ENCODE measurements at regions not wholly inside any gene's neighbourhood (a gene's known extent, or its start where the extent isn't known, plus 50 kb on each side); places are given as distances from the start of the nearest gene placed in this dataset.

GRCh38 chr2:133886735-133887675 lies 318.7 kb upstream of the NCKAP5 start:
- ChIA-PET POLR2A (no interaction called here), CTCF (interaction anchor here (0.6 to 1.5 kb wide), 9 partner anchors 56 to 1875 kb away, joined by 3 to 20 read pairs (median 5); no protein-coding TSS in a partner anchor)

GRCh38 chr2:133887676-133888040 lies 319.4 kb upstream of the NCKAP5 start:
- DNase-seq (ENCODE audit: extremely low spot score) = no peak
- TF ChIP-seq FOXA1 (IDR thresholded peaks at IDR 0.05) (no peak), HDGF (IDR thresholded peaks at IDR 0.05; ENCODE audit: borderline replicate concordance) (no peak), NFRKB (IDR thresholded peaks at IDR 0.05) (no peak), CTBP1 (IDR thresholded peaks at IDR 0.05; ENCODE audit: borderline replicate concordance) (no peak), ZNF384 (IDR thresholded peaks at IDR 0.05) (no peak), BHLHE40 (IDR thresholded peaks at IDR 0.05; ENCODE audit: borderline replicate concordance) (no peak), FOXK2 (IDR thresholded peaks at IDR 0.05) (no peak), FOXM1 (IDR thresholded peaks at IDR 0.05; ENCODE audit: borderline replicate concordance) (no peak), ELF4 (IDR thresholded peaks at IDR 0.05) (no peak), L3MBTL2 (conservative IDR thresholded peaks at IDR 0.05) (no peak), ARNT (IDR thresholded peaks at IDR 0.05) (no peak), SUZ12 (IDR thresholded peaks at IDR 0.05) (no peak), TARDBP (IDR thresholded peaks at IDR 0.05) (no peak), LEF1 (IDR thresholded peaks at IDR 0.05; ENCODE audit: borderline replicate concordance) (no peak), PKNOX1 (IDR thresholded peaks at IDR 0.05) (no peak), SP1 (IDR thresholded peaks at IDR 0.05) (no peak)
- CTCF ChIA-PET = interaction anchor here (0.8 to 1.5 kb wide), 4 partner anchors 150 to 524 kb away, joined by 3 to 20 read pairs (median 10); no protein-coding TSS in a partner anchor
- POLR2A ChIA-PET = no interaction called here

More at GRCh38 chr2:133886735-133887675, 318.7 kb upstream of the NCKAP5 start:
- TF ChIP-seq ZNF384 (IDR thresholded peaks at IDR 0.05) (no peak), FOXA1 (IDR thresholded peaks at IDR 0.05) (no peak), FOXM1 (IDR thresholded peaks at IDR 0.05; ENCODE audit: borderline replicate concordance) (no peak), SP1 (IDR thresholded peaks at IDR 0.05) (no peak), CTBP1 (IDR thresholded peaks at IDR 0.05; ENCODE audit: borderline replicate concordance) (no peak), FOXK2 (IDR thresholded peaks at IDR 0.05) (no peak), ELF4 (IDR thresholded peaks at IDR 0.05) (no peak), PKNOX1 (IDR thresholded peaks at IDR 0.05) (no peak), HDGF (IDR thresholded peaks at IDR 0.05; ENCODE audit: borderline replicate concordance) (no peak), TARDBP (IDR thresholded peaks at IDR 0.05) (no peak), LEF1 (IDR thresholded peaks at IDR 0.05; ENCODE audit: borderline replicate concordance) (no peak), ARNT (IDR thresholded peaks at IDR 0.05) (no peak), NFRKB (IDR thresholded peaks at IDR 0.05) (no peak), SUZ12 (IDR thresholded peaks at IDR 0.05) (no peak), BHLHE40 (IDR thresholded peaks at IDR 0.05; ENCODE audit: borderline replicate concordance) (no peak), L3MBTL2 (conservative IDR thresholded peaks at IDR 0.05) (no peak)
- DNase-seq (ENCODE audit: extremely low spot score) = peak; percentile 75

- TF ChIP-seq PKNOX1 (IDR thresholded peaks at IDR 0.05) = no peak
- ChIA-PET POLR2A (no interaction called here), CTCF (interaction anchor here (1.5 kb wide), 1 partner anchor 357 kb away, joined by 11 read pairs; no protein-coding TSS in a partner anchor)
- DNase-seq (ENCODE audit: extremely low spot score) = no peak
Measured at GRCh38 chr2:133888107-133888506, 319.8 kb upstream of the NCKAP5 start.

- no peak for DNase-seq (ENCODE audit: extremely low spot score)
- ChIA-PET POLR2A (no interaction called here), CTCF (no interaction called here)
- TF ChIP-seq PKNOX1 (IDR thresholded peaks at IDR 0.05) (0 out of 2 replicates have a peak, but pooled peaks have one; percentile 13), ARNT (IDR thresholded peaks at IDR 0.05) (no peak)
Measured at GRCh38 chr2:133888621-133889219, 320.5 kb upstream of the NCKAP5 start.

GRCh38 chr2:133892352-133892913 lies 324.2 kb upstream of the NCKAP5 start:
- ChIA-PET CTCF (no interaction called here), POLR2A (no interaction called here)
- TF ChIP-seq ELF4 (IDR thresholded peaks at IDR 0.05) (no peak), PKNOX1 (IDR thresholded peaks at IDR 0.05) (no peak), HDGF (IDR thresholded peaks at IDR 0.05; ENCODE audit: borderline replicate concordance) (no peak), ARNT (IDR thresholded peaks at IDR 0.05) (no peak), BHLHE40 (IDR thresholded peaks at IDR 0.05; ENCODE audit: borderline replicate concordance) (no peak), FOXA1 (IDR thresholded peaks at IDR 0.05) (no peak), LEF1 (IDR thresholded peaks at IDR 0.05; ENCODE audit: borderline replicate concordance) (no peak), FOXK2 (IDR thresholded peaks at IDR 0.05) (no peak), ZNF384 (IDR thresholded peaks at IDR 0.05) (no peak), TARDBP (IDR thresholded peaks at IDR 0.05) (no peak), CTBP1 (IDR thresholded peaks at IDR 0.05; ENCODE audit: borderline replicate concordance) (no peak), SUZ12 (IDR thresholded peaks at IDR 0.05) (no peak), SP1 (IDR thresholded peaks at IDR 0.05) (no peak), FOXM1 (IDR thresholded peaks at IDR 0.05; ENCODE audit: borderline replicate concordance) (no peak), L3MBTL2 (conservative IDR thresholded peaks at IDR 0.05) (no peak), NFRKB (IDR thresholded peaks at IDR 0.05) (no peak)
- DNase-seq (ENCODE audit: extremely low spot score) = no peak
